Daoy (cell line): ENCODE measurements at regions not wholly inside any gene's neighbourhood (a gene's known extent, or its start where the extent isn't known, plus 50 kb on each side); places are given as distances from the start of the nearest gene placed in this dataset.
"Not testable (repeated sequence)": the region's sequence is repeated elsewhere in the genome, so short reads cannot be mapped to it uniquely, and the experiment has no call there.

Source experiments
- DNase-seq: peaks from one replicate; pipeline ENCODE4 v3.0.0-alpha.2; 2015; ENCODE audit warnings: low read depth

- DNase-seq, result not testable (repeated sequence)
Measured at GRCh38 chr9:67142392-67143107, 150.2 kb upstream of the SPATA31A3 start.

GRCh38 chr9:67136376-67136775, 144.0 kb upstream of the SPATA31A3 start:
- DNase-seq, result not testable (repeated sequence)

GRCh38 chr9:67133124-67133523, 140.8 kb upstream of the SPATA31A3 start:
- DNase-seq, result not testable (repeated sequence)

GRCh38 chr9:67116761-67117160, 124.4 kb upstream of the SPATA31A3 start:
- DNase-seq, result not testable (repeated sequence)

- DNase-seq, result not testable (repeated sequence)
Measured at GRCh38 chr9:67112148-67112547, 119.8 kb upstream of the SPATA31A3 start.

GRCh38 chr9:67111733-67112132, 119.4 kb upstream of the SPATA31A3 start:
- not testable (repeated sequence) for DNase-seq

GRCh38 chr9:67109859-67110258, 117.5 kb upstream of the SPATA31A3 start:
- DNase-seq, result not testable (repeated sequence)

- DNase-seq, result not testable (repeated sequence)
Measured at GRCh38 chr9:67106659-67107058, 114.3 kb upstream of the SPATA31A3 start.

GRCh38 chr9:67102506-67103276, 110.3 kb upstream of the SPATA31A3 start:
- not testable (repeated sequence) for DNase-seq

- not testable (repeated sequence) for DNase-seq
Measured at GRCh38 chr9:67091104-67091503, 98.8 kb upstream of the SPATA31A3 start.

- not testable (repeated sequence) for DNase-seq
Measured at GRCh38 chr9:67086862-67087261, 94.5 kb upstream of the SPATA31A3 start.

- not testable (repeated sequence) for DNase-seq
Measured at GRCh38 chr9:67066140-67066539, 73.8 kb upstream of the SPATA31A3 start.

GRCh38 chr9:67058898-67059715, 66.8 kb upstream of the SPATA31A3 start:
- peak; percentile 64 for DNase-seq
